GM12878 (cell line): ENCODE measurements at regions not wholly inside any gene's neighbourhood (a gene's known extent, or its start where the extent isn't known, plus 50 kb on each side); places are given as distances from the start of the nearest gene placed in this dataset.

Source experiments
- ATAC-seq: fragments of 200-7000 bp; cut with Tn5 transposase; 3 replicates; pipeline ENCODE4 v1.9.1; 2020; ENCODE audit warnings: mild to moderate bottlenecking, moderate library complexity
- BruUV-seq: library from RNA; stranded (reverse); fragments of 400-500 nt; replicated peaks from 2 replicates; lab custom pipeline; 2021; lab: Mats Ljungman, UMichigan
- CTCF ChIA-PET: fragments of 300-600 bp; sonication (Branson Sonifier 250); formaldehyde crosslinking; extraction: SDS; loops from one replicate; lab custom pipeline; 2021; ENCODE audit warnings: inconsistent platforms; lab: Yijun Ruan, JAX
- POLR2A ChIA-PET: fragments of 350-600 bp; formaldehyde crosslinking; extraction: SDS; loops from one replicate; lab custom pipeline; 2021; ENCODE audit warnings: inconsistent platforms; lab: Charles Lee
- RAD21 ChIA-PET: fragments of 300-600 bp; sonication (Branson Sonifier 250); formaldehyde crosslinking; loops from one replicate; lab custom pipeline; 2023; ENCODE audit warnings: antibody characterized with exemption; ENCODE audit not compliant: unreplicated experiment; lab: Charles Lee
- SMC1A ChIA-PET: fragments of 300-600 bp; sonication (Branson Sonifier 250); formaldehyde crosslinking; loops from one replicate; lab custom pipeline; 2023; ENCODE audit not compliant: unreplicated experiment, uncharacterized antibody; lab: Charles Lee
- DNase-seq: peaks from one replicate; pipeline ENCODE4 v3.0.0-alpha.2; 2011; ENCODE audit warnings: low read depth, low spot score
- FAIRE-seq: peaks from 3 replicates; lab custom pipeline; 2011; peaks lifted over from hg19 to GRCh38; lab: Jason Lieb, UNC
- H2AFZ ChIP-seq: 2 replicates; pipeline ENCODE4 v1.6.0; 2011; ENCODE audit warnings: low read depth, low read length, control low read depth; ENCODE audit not compliant: control insufficient read depth
- H3K27ac ChIP-seq: 2 replicates; pipeline ENCODE4 v1.5.1; 2011; ENCODE audit warnings: control low read depth; ENCODE audit not compliant: control insufficient read depth, insufficient read depth
- H3K27me3 ChIP-seq, 2 experiments: replicated peaks in 1 of 2; 2 replicates each; pipeline versions ENCODE4 v1.6.0 to v1.6.1; 2011; ENCODE audit warnings: low read length in 1 of 2; ENCODE audit not compliant: control insufficient read depth in 2 of 2, insufficient read depth in 2 of 2
- H3K36me3 ChIP-seq, 2 experiments: 2 replicates each; pipeline ENCODE4 v1.5.1; 2011; ENCODE audit warnings: low read length in 1 of 2; ENCODE audit not compliant: control insufficient read depth in 2 of 2, insufficient read depth in 2 of 2
- H3K4me1 ChIP-seq: 2 replicates; pipeline ENCODE4 v1.6.1; 2011; ENCODE audit warnings: mild to moderate bottlenecking, low read length, moderate library complexity, mixed read lengths; ENCODE audit not compliant: control insufficient read depth, insufficient read depth
- H3K4me2 ChIP-seq: 2 replicates; pipeline ENCODE4 v1.6.0; 2011; ENCODE audit warnings: control low read depth; ENCODE audit not compliant: control insufficient read depth, insufficient read depth
- H3K4me3 ChIP-seq: fragments of 200-600 bp; sonication (generic); 2 replicates; pipeline ENCODE4 v1.5.1; 2016
- H3K79me2 ChIP-seq: 2 replicates; pipeline ENCODE4 v1.6.0; 2011; ENCODE audit warnings: low read length; ENCODE audit not compliant: control insufficient read depth, insufficient read depth
- H3K9ac ChIP-seq: 2 replicates; pipeline ENCODE4 v1.8.0; 2011; ENCODE audit warnings: low read length, control low read depth, mixed read lengths; ENCODE audit not compliant: control insufficient read depth, insufficient read depth
- H3K9me3 ChIP-seq: replicated peaks from 3 replicates; pipeline ENCODE4 v1.5.1; 2011; ENCODE audit warnings: mild to moderate bottlenecking, low read length; ENCODE audit not compliant: control insufficient read depth, insufficient read depth
- H4K20me1 ChIP-seq: 2 replicates; pipeline ENCODE4 v1.6.0; 2011; ENCODE audit not compliant: control insufficient read depth, insufficient read depth
- ASH2L ChIP-seq: fragments of 300-600, 200-600 bp; sonication (generic); IDR thresholded peaks from 2 replicates; pipeline ENCODE4 v1.6.1; 2017; ENCODE audit warnings: low read depth, mild to moderate bottlenecking, borderline replicate concordance
- ELK1 ChIP-seq: IDR thresholded peaks from 2 replicates; pipeline ENCODE4 v1.6.1; 2012; ENCODE audit warnings: low read depth, low read length, improper control_type of control experiment
- JUNB ChIP-seq: IDR thresholded peaks from 2 replicates; pipeline ENCODE4 v1.6.1; 2016; ENCODE audit warnings: antibody characterized with exemption, mild to moderate bottlenecking
- NFYB ChIP-seq: IDR thresholded peaks from 2 replicates; pipeline ENCODE4 v1.6.1; 2011; ENCODE audit warnings: low read depth, mild to moderate bottlenecking, low read length, improper control_type of control experiment, moderate library complexity; ENCODE audit not compliant: insufficient read depth
- PML ChIP-seq: IDR thresholded peaks from 2 replicates; pipeline ENCODE4 v1.6.1; 2012; ENCODE audit warnings: low read length, inconsistent platforms
- POLR2AphosphoS2 ChIP-seq: IDR thresholded peaks from 2 replicates; pipeline ENCODE4 v1.6.1; 2011; ENCODE audit warnings: low read depth, mild to moderate bottlenecking, low read length, improper control_type of control experiment, moderate library complexity
- SUPT20H ChIP-seq: IDR thresholded peaks from 2 replicates; pipeline ENCODE4 v1.6.1; 2011; ENCODE audit warnings: low read depth, mild to moderate bottlenecking, low read length, moderate library complexity, borderline replicate concordance; ENCODE audit not compliant: control insufficient read depth
- ZNF274 ChIP-seq: IDR thresholded peaks from one replicate; pipeline ENCODE4 v1.8.0; 2011; ENCODE audit not compliant: insufficient read length, insufficient read depth
- WGBS: methylation state at CpG from one replicate; pipeline ENCODE4 v1.1.6; 2016; ENCODE audit warnings: low lambda C conversion rate; ENCODE audit not compliant: insufficient replicate concordance, insufficient coverage; ENCODE audit errors: missing lambda C conversion rate; 5-methylcytosine and 5-hydroxymethylcytosine counted together
- in situ Hi-C: fragments of 300-500 bp; cut with MboI; formaldehyde crosslinking; loops from 9 replicates; pipeline ENCODE4 v1.14.3; 2018; ENCODE audit warnings: mixed read lengths
- intact Hi-C: fragments of 100-400 bp; cut with micrococcal nuclease; formaldehyde crosslinking; loops from one replicate; pipeline ENCODE4 v1.14.2; 2022; ENCODE audit not compliant: unreplicated experiment
- TF ChIP-seq, protein P1 (sequence below): IDR thresholded peaks from 2 replicates; pipeline ENCODE4 v1.6.1; 2012; ENCODE audit warnings: improper control_type of control experiment, low read depth, low read length; ENCODE audit not compliant: insufficient replicate concordance

DNA sequence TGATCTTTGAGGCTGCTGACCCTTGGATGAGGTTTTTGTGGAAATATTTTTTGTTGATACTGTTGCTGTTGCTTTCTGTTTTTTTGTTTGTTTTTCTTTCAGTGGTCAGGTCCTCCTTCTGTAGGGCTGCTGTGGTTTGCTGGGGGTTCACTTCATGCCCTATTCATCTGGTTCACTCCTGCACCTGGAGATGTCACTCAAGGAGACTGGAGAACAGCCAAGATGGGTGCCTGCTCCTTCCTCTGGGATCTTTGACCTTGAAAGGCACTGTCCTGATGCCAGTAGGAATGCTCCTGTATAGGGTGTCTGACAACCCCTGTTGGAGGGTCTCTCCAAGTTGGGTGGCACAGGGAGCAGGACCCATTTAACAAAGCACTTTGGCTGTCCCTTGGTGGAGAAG, 67.0 kb upstream of the ACTBL2 start (continued):
- TF ChIP-seq, protein P1, sequence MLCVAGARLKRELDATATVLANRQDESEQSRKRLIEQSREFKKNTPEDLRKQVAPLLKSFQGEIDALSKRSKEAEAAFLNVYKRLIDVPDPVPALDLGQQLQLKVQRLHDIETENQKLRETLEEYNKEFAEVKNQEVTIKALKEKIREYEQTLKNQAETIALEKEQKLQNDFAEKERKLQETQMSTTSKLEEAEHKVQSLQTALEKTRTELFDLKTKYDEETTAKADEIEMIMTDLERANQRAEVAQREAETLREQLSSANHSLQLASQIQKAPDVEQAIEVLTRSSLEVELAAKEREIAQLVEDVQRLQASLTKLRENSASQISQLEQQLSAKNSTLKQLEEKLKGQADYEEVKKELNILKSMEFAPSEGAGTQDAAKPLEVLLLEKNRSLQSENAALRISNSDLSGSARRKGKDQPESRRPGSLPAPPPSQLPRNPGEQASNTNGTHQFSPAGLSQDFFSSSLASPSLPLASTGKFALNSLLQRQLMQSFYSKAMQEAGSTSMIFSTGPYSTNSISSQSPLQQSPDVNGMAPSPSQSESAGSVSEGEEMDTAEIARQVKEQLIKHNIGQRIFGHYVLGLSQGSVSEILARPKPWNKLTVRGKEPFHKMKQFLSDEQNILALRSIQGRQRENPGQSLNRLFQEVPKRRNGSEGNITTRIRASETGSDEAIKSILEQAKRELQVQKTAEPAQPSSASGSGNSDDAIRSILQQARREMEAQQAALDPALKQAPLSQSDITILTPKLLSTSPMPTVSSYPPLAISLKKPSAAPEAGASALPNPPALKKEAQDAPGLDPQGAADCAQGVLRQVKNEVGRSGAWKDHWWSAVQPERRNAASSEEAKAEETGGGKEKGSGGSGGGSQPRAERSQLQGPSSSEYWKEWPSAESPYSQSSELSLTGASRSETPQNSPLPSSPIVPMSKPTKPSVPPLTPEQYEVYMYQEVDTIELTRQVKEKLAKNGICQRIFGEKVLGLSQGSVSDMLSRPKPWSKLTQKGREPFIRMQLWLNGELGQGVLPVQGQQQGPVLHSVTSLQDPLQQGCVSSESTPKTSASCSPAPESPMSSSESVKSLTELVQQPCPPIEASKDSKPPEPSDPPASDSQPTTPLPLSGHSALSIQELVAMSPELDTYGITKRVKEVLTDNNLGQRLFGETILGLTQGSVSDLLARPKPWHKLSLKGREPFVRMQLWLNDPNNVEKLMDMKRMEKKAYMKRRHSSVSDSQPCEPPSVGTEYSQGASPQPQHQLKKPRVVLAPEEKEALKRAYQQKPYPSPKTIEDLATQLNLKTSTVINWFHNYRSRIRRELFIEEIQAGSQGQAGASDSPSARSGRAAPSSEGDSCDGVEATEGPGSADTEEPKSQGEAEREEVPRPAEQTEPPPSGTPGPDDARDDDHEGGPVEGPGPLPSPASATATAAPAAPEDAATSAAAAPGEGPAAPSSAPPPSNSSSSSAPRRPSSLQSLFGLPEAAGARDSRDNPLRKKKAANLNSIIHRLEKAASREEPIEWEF = no peak

DNA sequence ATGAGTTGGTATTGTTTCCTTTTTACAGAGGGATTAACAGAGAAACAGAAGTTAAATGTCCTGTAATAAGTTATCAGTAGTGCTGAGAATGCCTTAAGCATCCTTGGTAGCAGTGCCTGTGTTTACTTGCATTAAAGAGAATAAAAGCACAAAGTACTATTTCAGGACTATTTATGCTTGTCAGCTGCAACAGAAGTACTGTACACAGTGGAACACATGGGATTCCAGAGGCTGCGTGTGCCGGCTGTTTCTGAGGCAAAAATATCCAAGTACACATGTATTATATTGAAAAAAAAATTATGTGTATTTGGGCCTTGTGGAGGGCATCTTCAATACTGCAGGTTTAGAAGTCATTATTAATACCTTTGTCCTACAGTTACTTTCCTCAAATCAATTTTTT, 58.2 kb upstream of the ACTBL2 start:
- H3K27ac ChIP-seq = no peak overlapping the region
- no TSS peak for BruUV-seq
- CTCF ChIA-PET = interaction anchor here (1.0 kb wide), 1 partner anchor 14 kb away, joined by 3 read pairs; no protein-coding TSS in a partner anchor
- H3K4me1 ChIP-seq = no peaks in the 10 kb centered on the region
- no peak overlapping the region for H3K4me3 ChIP-seq
- DNase-seq = no peak
- POLR2A ChIA-PET = interaction anchor here (0.6 kb wide), 1 partner anchor 14 kb away, joined by 3 read pairs; no protein-coding TSS in a partner anchor
- RAD21 ChIA-PET = no interaction called here
- ATAC-seq = no peak
- no peak overlapping the region for H2AFZ ChIP-seq
- in situ Hi-C loops = no loop called here
- H3K9me3 ChIP-seq = no peaks in the 10 kb centered on the region
- H3K79me2 ChIP-seq = no peaks in the 10 kb centered on the region
- SMC1A ChIA-PET = interaction anchor here (0.9 kb wide), 1 partner anchor 99 kb away, joined by 3 read pairs; no protein-coding TSS in a partner anchor
- WGBS = 90% methylated on average over 2 of the region's 2 CpGs
- H3K36me3 ChIP-seq = no peaks in the 10 kb centered on the region
- no peaks in the 10 kb centered on the region for H4K20me1 ChIP-seq
- H3K27me3 ChIP-seq = no peaks in the 10 kb centered on the region
- no peak overlapping the region for H3K9ac ChIP-seq
- FAIRE-seq = no peak
- H3K4me2 ChIP-seq = no peak overlapping the region
- intact Hi-C loops = no loop called here
- TF ChIP-seq NFYB (no peak), ASH2L (no peak), SUPT20H (no peak), POLR2AphosphoS2 (no peak), JUNB (no peak), ZNF274 (no peak), PML (no peak), ELK1 (no peak)
- TF ChIP-seq, protein P1 = no peak
